HCT116 (cell line): ENCODE measurements at regions not wholly inside any gene's neighbourhood (a gene's known extent, or its start where the extent isn't known, plus 50 kb on each side); places are given as distances from the start of the nearest gene placed in this dataset.

Experiments
- ATAC-seq: fragments of 200-7000 bp; cut with Tn5 transposase; 2 replicates; pipeline ENCODE4 v1.9.1; 2020; ENCODE audit warnings: mild to moderate bottlenecking, moderate library complexity
- BruUV-seq: library from RNA; stranded (reverse); fragments of 400-500 nt; replicated peaks from 2 replicates; lab custom pipeline; 2021; lab: Mats Ljungman, UMichigan
- CTCF ChIA-PET: fragments of 300-600 bp; sonication (Branson Sonifier 250); formaldehyde crosslinking; loops from one replicate; lab custom pipeline; 2021; ENCODE audit warnings: antibody characterized with exemption; lab: Charles Lee
- POLR2A ChIA-PET: fragments of 300-600, 350-600 bp; sonication (Branson Sonifier 250); formaldehyde crosslinking; loops from one replicate; lab custom pipeline; 2021; ENCODE audit warnings: antibody characterized with exemption; lab: Charles Lee
- RAD21 ChIA-PET, 2 experiments: fragments of 300-600 bp; sonication (Branson Sonifier 250); formaldehyde crosslinking; loops; one replicate each; lab custom pipeline; 2023; ENCODE audit warnings: low total read pairs in 2 of 2; ENCODE audit not compliant: uncharacterized antibody in 2 of 2, unreplicated experiment in 2 of 2, low non-redundant PET in 1 of 2; lab: Charles Lee
- DNase-seq: peaks from one replicate; pipeline ENCODE4 v3.0.0-alpha.2; 2010; ENCODE audit warnings: low read depth, low spot score
- H2AFZ ChIP-seq: fragments of 200-600 bp; shearing (Covaris generic), sonication (generic); 2 replicates; pipeline ENCODE4 v1.6.1; 2017; ENCODE audit warnings: low read depth, mixed run types, mixed read lengths, antibody characterized with exemption, low read length; ENCODE audit not compliant: poor library complexity, severe bottlenecking
- H3K27ac ChIP-seq: 2 replicates; pipeline ENCODE4 v1.5.1; 2012; ENCODE audit warnings: low read depth, low read length
- H3K27me3 ChIP-seq: fragments of 200-600 bp; sonication (generic); 2 replicates; pipeline ENCODE4 v1.6.1; 2016; ENCODE audit warnings: mixed run types, low read length, mixed read lengths; ENCODE audit not compliant: insufficient read depth
- H3K36me3 ChIP-seq, 2 experiments: fragments of 200-500 bp in 1 of 2; fragments of 200-600 bp in 1 of 2; sonication (Bioruptor generic) in 1 of 2; sonication (generic) in 1 of 2; 2 replicates each; pipeline versions ENCODE4 v1.5.1 to v1.6.1; 2014 to 2016; ENCODE audit warnings: low read length in 2 of 2, inconsistent platforms in 1 of 2, mixed read lengths in 1 of 2, mixed run types in 1 of 2; ENCODE audit not compliant: insufficient read depth in 2 of 2, control insufficient read depth in 1 of 2
- H3K4me1 ChIP-seq, 2 experiments: fragments of 200-600 bp in 1 of 2; sonication (generic) in 1 of 2; 2 replicates each; pipeline versions ENCODE4 v1.5.1 to v1.6.1; 2012 to 2017; ENCODE audit warnings: low read length in 2 of 2, inconsistent platforms in 1 of 2, mild to moderate bottlenecking in 1 of 2, mixed read lengths in 1 of 2, mixed run types in 1 of 2, moderate library complexity in 1 of 2; ENCODE audit not compliant: insufficient read depth in 2 of 2, control insufficient read depth in 1 of 2
- H3K4me2 ChIP-seq: fragments of 200-600 bp; sonication (generic); 2 replicates; pipeline ENCODE4 v1.6.1; 2017; ENCODE audit warnings: mixed run types, low read length, mixed read lengths
- H3K4me3 ChIP-seq, 2 experiments: fragments of 200-600 bp in 1 of 2; sonication (generic) in 1 of 2; replicated peaks in 1 of 2; 2 replicates each; pipeline ENCODE4 v1.5.1; 2011 to 2016; ENCODE audit warnings: low read length in 2 of 2, control low read depth in 1 of 2, low read depth in 1 of 2, mild to moderate bottlenecking in 1 of 2, mixed read lengths in 1 of 2, mixed run types in 1 of 2
- H3K79me2 ChIP-seq: fragments of 200-600 bp; sonication (generic); 2 replicates; pipeline ENCODE4 v1.6.1; 2017; ENCODE audit warnings: mild to moderate bottlenecking, mixed run types, low read length, moderate library complexity, mixed read lengths; ENCODE audit not compliant: insufficient read depth
- H3K9ac ChIP-seq: fragments of 200-600 bp; sonication (generic); 2 replicates; pipeline ENCODE4 v1.6.1; 2016; ENCODE audit warnings: low read length, mixed read lengths
- H3K9me2 ChIP-seq: fragments of 200-600 bp; sonication (generic), shearing (Covaris generic); 2 replicates; pipeline ENCODE4 v1.6.1; 2017; ENCODE audit warnings: mixed run types, mild to moderate bottlenecking, moderate library complexity; ENCODE audit not compliant: insufficient read depth
- H3K9me3 ChIP-seq, 2 experiments: fragments of 200-500 bp in 1 of 2; fragments of 200-600 bp in 1 of 2; sonication (Bioruptor generic) in 1 of 2; sonication (generic) in 1 of 2; 2 replicates each; pipeline ENCODE4 v1.6.1; 2014 to 2017; ENCODE audit warnings: low read length in 2 of 2, mixed read lengths in 2 of 2, inconsistent platforms in 1 of 2, low read depth in 1 of 2, mild to moderate bottlenecking in 1 of 2, mixed run types in 1 of 2, moderate library complexity in 1 of 2; ENCODE audit not compliant: control insufficient read depth in 1 of 2, insufficient read depth in 1 of 2
- H4K20me1 ChIP-seq: fragments of 200-600 bp; sonication (generic), shearing (Covaris generic); 2 replicates; pipeline ENCODE4 v1.6.1; 2017; ENCODE audit warnings: mixed run types, mild to moderate bottlenecking, moderate library complexity; ENCODE audit not compliant: insufficient read depth
- ATF3 ChIP-seq: IDR thresholded peaks from 2 replicates; pipeline ENCODE4 v1.6.1; 2012
- CBX3 ChIP-seq: IDR thresholded peaks from 2 replicates; pipeline ENCODE4 v1.6.1; 2012; ENCODE audit warnings: low read depth
- CEBPB ChIP-seq: IDR thresholded peaks from 2 replicates; pipeline ENCODE4 v1.6.1; 2012; ENCODE audit warnings: low read depth
- EGR1 ChIP-seq: IDR thresholded peaks from 2 replicates; pipeline ENCODE4 v1.6.1; 2012; ENCODE audit warnings: low read depth
- ELF1 ChIP-seq: IDR thresholded peaks from 2 replicates; pipeline ENCODE4 v1.6.1; 2012; ENCODE audit warnings: low read depth, borderline replicate concordance
- MAX ChIP-seq: IDR thresholded peaks from 2 replicates; pipeline ENCODE4 v1.6.1; 2012
- TCF7L2 ChIP-seq: IDR thresholded peaks from 2 replicates; pipeline ENCODE4 v1.7.0; 2011; ENCODE audit warnings: borderline replicate concordance, inconsistent platforms; ENCODE audit not compliant: insufficient read depth, insufficient read length; ENCODE audit errors: extremely low read depth
- ZBTB33 ChIP-seq: IDR thresholded peaks from 2 replicates; pipeline ENCODE4 v1.6.1; 2011; ENCODE audit warnings: mild to moderate bottlenecking, low read length, moderate library complexity; ENCODE audit not compliant: insufficient replicate concordance; ENCODE audit errors: extremely low read depth
- ZFX ChIP-seq: fragments of 450-650 bp; IDR thresholded peaks from 2 replicates; pipeline ENCODE4 v1.6.1; 2017
- intact Hi-C: fragments of 100-400 bp; cut with micrococcal nuclease; formaldehyde crosslinking; loops from 2 replicates; pipeline ENCODE4 v1.10.0; 2022

GRCh38 chr12:30211743-30212142, 428.0 kb upstream of the TMTC1 start:
- no TSS peak for BruUV-seq
- H2AFZ ChIP-seq = no peak overlapping the region
- no peaks in the 10 kb centered on the region for H3K4me1 ChIP-seq
- H3K4me2 ChIP-seq = no peak overlapping the region
- H4K20me1 ChIP-seq = no peaks in the 10 kb centered on the region
- ChIA-PET POLR2A (interaction anchor here (0.7 kb wide), 1 partner anchor 713 kb away, joined by 3 read pairs; no protein-coding TSS in a partner anchor), RAD21 (no interaction called here), CTCF (no interaction called here)
- no peaks in the 10 kb centered on the region for H3K9me2 ChIP-seq
- ATAC-seq (no peak), DNase-seq (no peak)
- H3K9ac ChIP-seq = no peak overlapping the region
- no peak for TF ChIP-seq EGR1
- no peak for TF ChIP-seq ELF1
- TF ChIP-seq CBX3 = no peak
- TF ChIP-seq CEBPB = no peak
- no peak for TF ChIP-seq TCF7L2
- no peak for TF ChIP-seq ZBTB33
- TF ChIP-seq ATF3 = no peak
- no peak for TF ChIP-seq MAX
- TF ChIP-seq ZFX = no peak
- H3K9me3 ChIP-seq = no peaks in the 10 kb centered on the region
- intact Hi-C loops = no loop called here
- H3K4me3 ChIP-seq = no peak overlapping the region
- peaks cover 6% of the 10 kb centered on the region; the same call in 1 of the 2 replicates for H3K27me3 ChIP-seq
- no peaks in the 10 kb centered on the region for H3K36me3 ChIP-seq
- no peaks in the 10 kb centered on the region for H3K79me2 ChIP-seq
- no peak overlapping the region for H3K27ac ChIP-seq
